Panc1 (cell line): ENCODE measurements at regions not wholly inside any gene's neighbourhood (a gene's known extent, or its start where the extent isn't known, plus 50 kb on each side); places are given as distances from the start of the nearest gene placed in this dataset.

Experiments
- ATAC-seq: fragments of 200-7000 bp; cut with Tn5 transposase; 2 replicates; pipeline ENCODE4 v1.9.1; 2020; ENCODE audit warnings: mild to moderate bottlenecking, moderate library complexity
- BruUV-seq: library from RNA; stranded (reverse); fragments of 400-500 nt; replicated peaks from 2 replicates; lab custom pipeline; 2021; lab: Mats Ljungman, UMichigan
- CTCF ChIA-PET: fragments of 300-600 bp; sonication (Branson Sonifier 250); formaldehyde crosslinking; loops from one replicate; lab custom pipeline; 2022; ENCODE audit warnings: antibody characterized with exemption; lab: Charles Lee
- POLR2A ChIA-PET: fragments of 300-600 bp; sonication (Branson Sonifier 250); formaldehyde crosslinking; loops from one replicate; lab custom pipeline; 2022; ENCODE audit warnings: antibody characterized with exemption; lab: Charles Lee
- DNase-seq: peaks from one replicate; pipeline ENCODE4 v3.0.0-alpha.2; 2010; ENCODE audit warnings: low read depth, low spot score
- H3K27ac ChIP-seq: 2 replicates; pipeline ENCODE4 v1.5.1; 2011; ENCODE audit warnings: mild to moderate bottlenecking, low read length, inconsistent platforms
- H3K27me3 ChIP-seq: fragments of 200-500 bp; sonication (Bioruptor generic); 2 replicates; pipeline ENCODE4 v1.6.0; 2014; ENCODE audit warnings: low read length, inconsistent platforms; ENCODE audit not compliant: control insufficient read depth, insufficient read depth
- H3K36me3 ChIP-seq: fragments of 200-500 bp; sonication (Bioruptor generic); 2 replicates; pipeline ENCODE4 v1.5.1; 2014; ENCODE audit warnings: inconsistent platforms, mild to moderate bottlenecking, low read length, moderate library complexity; ENCODE audit not compliant: control insufficient read depth, insufficient read depth
- H3K4me1 ChIP-seq: 2 replicates; pipeline ENCODE4 v1.5.1; 2011; ENCODE audit warnings: inconsistent platforms, mild to moderate bottlenecking, low read length, moderate library complexity; ENCODE audit not compliant: control insufficient read depth, insufficient read depth
- H3K4me3 ChIP-seq, 2 experiments: 2 replicates each; pipeline ENCODE4 v1.5.1; 2011 to 2012; ENCODE audit warnings: low read depth in 2 of 2, low read length in 2 of 2, mild to moderate bottlenecking in 2 of 2, inconsistent platforms in 1 of 2, moderate library complexity in 1 of 2
- H3K9me3 ChIP-seq: fragments of 200-500 bp; sonication (Bioruptor generic); 2 replicates; pipeline ENCODE4 v1.5.1; 2014; ENCODE audit warnings: low read depth, mild to moderate bottlenecking, inconsistent platforms, low read length, moderate library complexity; ENCODE audit not compliant: control insufficient read depth, insufficient read depth
- POLR2AphosphoS5 ChIP-seq: IDR thresholded peaks from 2 replicates; pipeline ENCODE4 v1.6.1; 2012; ENCODE audit warnings: mild to moderate bottlenecking, low read depth, low read length, moderate library complexity
- REST ChIP-seq, 2 experiments: IDR thresholded peaks; 2 replicates each; pipeline ENCODE4 v1.6.1; 2011 to 2012; ENCODE audit warnings: low read depth in 2 of 2, control low read depth in 1 of 2, low read length in 1 of 2, mild to moderate bottlenecking in 1 of 2, moderate library complexity in 1 of 2; ENCODE audit not compliant: insufficient read depth in 1 of 2
- SIN3A ChIP-seq: IDR thresholded peaks from 2 replicates; pipeline ENCODE4 v1.6.1; 2012; ENCODE audit warnings: low read depth, mild to moderate bottlenecking, low read length, moderate library complexity, borderline replicate concordance; ENCODE audit not compliant: insufficient read depth
- TCF7L2 ChIP-seq: IDR thresholded peaks from 2 replicates; pipeline ENCODE4 v1.6.1; 2011; ENCODE audit warnings: mild to moderate bottlenecking, low read depth, low read length, inconsistent platforms
- in situ Hi-C: cut with HindIII; loops from 2 replicates; pipeline ENCODE4 v1.10.0; 2016; ENCODE audit warnings: low sequenced_read_pairs, low pct_unique_long_range_greater_than_20kb
- intact Hi-C: fragments of 100-400 bp; cut with micrococcal nuclease; formaldehyde crosslinking; loops from one replicate; pipeline ENCODE4 v1.10.0; 2022; ENCODE audit not compliant: unreplicated experiment
- TF ChIP-seq, protein P1 (sequence below): fragments of 450-650 bp; IDR thresholded peaks from 2 replicates; pipeline ENCODE4 v1.5.1; 2017; ENCODE audit warnings: mild to moderate bottlenecking

- no peaks in the 10 kb centered on the region for H3K4me1 ChIP-seq
- H3K27ac ChIP-seq = no peak overlapping the region
- intact Hi-C loops = no loop called here
- no peaks in the 10 kb centered on the region for H3K9me3 ChIP-seq
- CTCF ChIA-PET = no interaction called here
- TF ChIP-seq TCF7L2 = no peak
- TF ChIP-seq POLR2AphosphoS5 = no peak
- TF ChIP-seq SIN3A = no peak
- TF ChIP-seq REST (IDR thresholded peaks at IDR 0.05; ENCODE audit: insufficient read depth in 1 of 2, low read depth in 2 of 2, low read length in 1 of 2) = no peak
- TF ChIP-seq, protein P1, sequence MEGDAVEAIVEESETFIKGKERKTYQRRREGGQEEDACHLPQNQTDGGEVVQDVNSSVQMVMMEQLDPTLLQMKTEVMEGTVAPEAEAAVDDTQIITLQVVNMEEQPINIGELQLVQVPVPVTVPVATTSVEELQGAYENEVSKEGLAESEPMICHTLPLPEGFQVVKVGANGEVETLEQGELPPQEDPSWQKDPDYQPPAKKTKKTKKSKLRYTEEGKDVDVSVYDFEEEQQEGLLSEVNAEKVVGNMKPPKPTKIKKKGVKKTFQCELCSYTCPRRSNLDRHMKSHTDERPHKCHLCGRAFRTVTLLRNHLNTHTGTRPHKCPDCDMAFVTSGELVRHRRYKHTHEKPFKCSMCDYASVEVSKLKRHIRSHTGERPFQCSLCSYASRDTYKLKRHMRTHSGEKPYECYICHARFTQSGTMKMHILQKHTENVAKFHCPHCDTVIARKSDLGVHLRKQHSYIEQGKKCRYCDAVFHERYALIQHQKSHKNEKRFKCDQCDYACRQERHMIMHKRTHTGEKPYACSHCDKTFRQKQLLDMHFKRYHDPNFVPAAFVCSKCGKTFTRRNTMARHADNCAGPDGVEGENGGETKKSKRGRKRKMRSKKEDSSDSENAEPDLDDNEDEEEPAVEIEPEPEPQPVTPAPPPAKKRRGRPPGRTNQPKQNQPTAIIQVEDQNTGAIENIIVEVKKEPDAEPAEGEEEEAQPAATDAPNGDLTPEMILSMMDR = no peak
- no peak for DNase-seq
- POLR2A ChIA-PET = no interaction called here
- H3K4me3 ChIP-seq = no peak overlapping the region
- ATAC-seq = no peak
- no peaks in the 10 kb centered on the region; the same call in none of the 2 replicates for H3K27me3 ChIP-seq
- in situ Hi-C loops = no loop called here
- H3K36me3 ChIP-seq = no peaks in the 10 kb centered on the region
- no TSS peak for BruUV-seq
Observed at GRCh38 chr17:5672815-5673430, 88.6 kb upstream of the NLRP1 start.

DNA sequence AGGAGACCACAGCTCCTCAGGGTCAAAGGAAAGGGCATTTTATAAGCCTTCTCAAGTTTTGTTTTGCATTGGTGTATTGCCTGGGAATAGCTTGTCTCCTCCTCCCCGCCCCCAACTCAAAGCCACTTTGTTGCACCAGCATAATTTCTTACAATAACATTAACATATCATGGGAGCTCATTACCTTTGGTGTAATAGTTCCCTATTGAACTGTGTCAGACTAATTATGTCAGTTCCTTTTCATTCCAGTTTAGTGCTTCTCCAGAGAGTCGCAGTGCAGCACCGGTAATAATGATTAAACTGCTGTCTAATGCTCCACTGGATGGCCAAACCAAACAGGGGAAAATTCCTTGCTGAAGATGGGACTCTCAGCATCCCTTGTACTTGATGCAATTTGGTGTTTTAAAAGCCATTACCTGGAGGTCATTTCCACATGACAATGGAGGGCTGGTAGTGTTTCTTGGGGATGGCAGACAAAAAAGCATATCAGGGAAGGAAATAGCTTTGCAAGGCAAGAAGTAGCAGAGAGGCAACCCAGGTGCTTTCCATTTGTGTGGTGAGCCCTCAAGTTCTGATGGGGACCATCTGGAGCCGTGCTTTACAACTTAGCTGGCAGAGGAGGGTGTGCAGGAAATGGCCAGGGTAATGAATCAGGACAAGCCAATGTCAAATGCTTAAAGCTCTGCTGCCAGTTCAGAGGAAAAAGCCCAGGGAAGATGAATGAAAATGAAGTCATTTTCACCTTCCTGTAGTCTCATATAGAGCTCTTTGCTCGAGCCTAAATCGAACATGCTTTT, 91.5 kb upstream of the NLRP1 start:
- no peak for ATAC-seq
- no peak overlapping the region for H3K4me3 ChIP-seq
- H3K27me3 ChIP-seq = no peaks in the 10 kb centered on the region; the same call in none of the 2 replicates
- ChIA-PET POLR2A (no interaction called here), CTCF (no interaction called here)
- no peak for TF ChIP-seq TCF7L2
- no peak for TF ChIP-seq REST (IDR thresholded peaks at IDR 0.05; ENCODE audit: insufficient read depth in 1 of 2, low read depth in 2 of 2, low read length in 1 of 2)
- TF ChIP-seq, protein P1 = no peak
- TF ChIP-seq SIN3A = no peak
- no peak for TF ChIP-seq POLR2AphosphoS5
- H3K36me3 ChIP-seq = no peaks in the 10 kb centered on the region
- in situ Hi-C loops = no loop called here
- no peaks in the 10 kb centered on the region for H3K4me1 ChIP-seq
- H3K9me3 ChIP-seq = no peaks in the 10 kb centered on the region
- DNase-seq = no peak
- H3K27ac ChIP-seq = no peak overlapping the region
- intact Hi-C loops = no loop called here
- no TSS peak for BruUV-seq
